DMS 273 treated with DMSO at 0.1 percent for 48 hours (cell line): ENCODE measurements at regions not wholly inside any gene's neighbourhood (a gene's known extent, or its start where the extent isn't known, plus 50 kb on each side); places are given as distances from the start of the nearest gene placed in this dataset.
"Not testable (repeated sequence)": the region's sequence is repeated elsewhere in the genome, so short reads cannot be mapped to it uniquely, and the experiment has no call there.

ENCODE experiments used
- DNase-seq: peaks from one replicate; lab custom pipeline; 2025; lab: John Stamatoyannopoulos, UW

- no peak for DNase-seq
These were observed 186.7 kb downstream of the UACA start for GRCh38 chr15:70576696-70577095.

GRCh38 chr15:70576276-70576675 lies 187.1 kb downstream of the UACA start:
- DNase-seq = no peak

- peak; percentile 12 for DNase-seq
These were observed 187.8 kb downstream of the UACA start for GRCh38 chr15:70575231-70576226.

- not testable (repeated sequence) for DNase-seq
These were observed 189.0 kb downstream of the UACA start for GRCh38 chr15:70574325-70574724.

- DNase-seq = no peak
These were observed 190.1 kb downstream of the UACA start for GRCh38 chr15:70573121-70573850.

GRCh38 chr15:70569714-70570231 lies 193.6 kb downstream of the UACA start:
- no peak for DNase-seq

- no peak for DNase-seq
These were observed 194.2 kb downstream of the UACA start for GRCh38 chr15:70569091-70569713.

GRCh38 chr15:70566989-70567388 lies 196.4 kb downstream of the UACA start:
- no peak for DNase-seq

- no peak for DNase-seq
These were observed 197.1 kb downstream of the UACA start for GRCh38 chr15:70566047-70566835.

GRCh38 chr15:70563561-70564095 lies 199.7 kb downstream of the UACA start:
- DNase-seq = no peak

- DNase-seq = no peak
These were observed 200.5 kb downstream of the UACA start for GRCh38 chr15:70562906-70563305.

- DNase-seq = no peak
These were observed 201.5 kb downstream of the UACA start for GRCh38 chr15:70561885-70562284.

GRCh38 chr15:70560617-70561328 lies 202.6 kb downstream of the UACA start:
- no peak for DNase-seq

- no peak for DNase-seq
These were observed 203.8 kb downstream of the UACA start for GRCh38 chr15:70559265-70560239.

- no peak for DNase-seq
These were observed 204.7 kb downstream of the UACA start for GRCh38 chr15:70558406-70559264.

- DNase-seq = no peak
These were observed 205.7 kb downstream of the UACA start for GRCh38 chr15:70557521-70558258.

- no peak for DNase-seq
These were observed 206.6 kb downstream of the UACA start for GRCh38 chr15:70556779-70557178.
